Colonic mucosa (tissue), 4 donors: ENCODE measurements at regions not wholly inside any gene's neighbourhood (a gene's known extent, or its start where the extent isn't known, plus 50 kb on each side); places are given as distances from the start of the nearest gene placed in this dataset.
"Not testable (repeated sequence)": the region's sequence is repeated elsewhere in the genome, so short reads cannot be mapped to it uniquely, and the experiment has no call there.

Source experiments
- DNase-seq: peaks from one replicate; pipeline ENCODE4 v3.0.0-alpha.2; 2020
- H3K27ac ChIP-seq: fragments of 200-600 bp; one replicate; pipeline ENCODE4 v1.8.0; 2021
- H3K27me3 ChIP-seq: fragments of 200-600 bp; one replicate; pipeline ENCODE4 v1.8.0; 2021
- H3K36me3 ChIP-seq: fragments of 200-600 bp; one replicate; pipeline ENCODE4 v1.8.0; 2021
- H3K4me1 ChIP-seq: fragments of 200-600 bp; one replicate; pipeline ENCODE4 v1.8.0; 2021; ENCODE audit warnings: mild to moderate bottlenecking
- H3K4me3 ChIP-seq: fragments of 200-600 bp; one replicate; pipeline ENCODE4 v1.8.0; 2021
- H3K9ac ChIP-seq, 2 donors: one replicate each; pipeline ENCODE4 v1.7.0; 2013; ENCODE audit warnings: control low read depth in 2 of 2, low read depth in 2 of 2, low read length in 2 of 2
- H3K9me3 ChIP-seq: fragments of 200-600 bp; one replicate; pipeline ENCODE4 v1.8.0; 2021
- CTCF ChIP-seq: fragments of 200-600 bp; IDR thresholded peaks from one replicate; pipeline ENCODE4 v1.8.0; 2022; ENCODE audit warnings: antibody characterized with exemption, mild to moderate bottlenecking
- intact Hi-C: fragments of 100-400 bp; cut with DNase I; formaldehyde crosslinking; loops from one replicate; pipeline ENCODE4 v1.14.1; 2022
- donor health status: healthy.
- donor health status: DM: no; HTN: no; CAD: no.
- donor health status: DM: no; HTN: no; CAD: no.

GRCh38 chr1:45266151-45266801 lies 59.9 kb upstream of the ZSWIM5 start:
- DNase-seq: peak; percentile 75
- no peak for TF ChIP-seq CTCF
- intact Hi-C loops: no loop called here
- Histone ChIP-seq H3K9ac (peak overlapping the region in 1 of 2 donors; percentile 43), H3K9me3 (no peaks in the 10 kb centered on the region), H3K27me3 (no peaks in the 10 kb centered on the region), H3K27ac (peak overlapping the region; percentile 70), H3K4me3 (no peak overlapping the region), H3K36me3 (no peaks in the 10 kb centered on the region), H3K4me1 (peaks cover 10% of the 10 kb centered on the region)

- DNase-seq, H3K4me3 ChIP-seq, intact Hi-C loops, H3K9me3 ChIP-seq, H3K9ac ChIP-seq, H3K27ac ChIP-seq, H3K27me3 ChIP-seq, H3K36me3 ChIP-seq: not testable (repeated sequence)
- H3K4me1 ChIP-seq: peaks cover 10% of the 10 kb centered on the region
These were observed 58.4 kb upstream of the HPDL start for GRCh38 chr1:45268310-45268709.

- H3K4me3 ChIP-seq, H3K9me3 ChIP-seq, H3K9ac ChIP-seq, H3K27me3 ChIP-seq, H3K36me3 ChIP-seq, intact Hi-C loops, H3K4me1 ChIP-seq, H3K27ac ChIP-seq, DNase-seq: not testable (repeated sequence)
These were observed 54.4 kb upstream of the HPDL start for GRCh38 chr1:45272267-45272666.

GRCh38 chr1:45272913-45273371 lies 53.8 kb upstream of the HPDL start:
- Histone ChIP-seq H3K36me3 (no peaks in the 10 kb centered on the region), H3K4me1 (no peaks in the 10 kb centered on the region), H3K9me3 (no peaks in the 10 kb centered on the region), H3K27ac (no peak overlapping the region), H3K27me3 (no peaks in the 10 kb centered on the region), H3K9ac (no peak overlapping the region), H3K4me3 (no peak overlapping the region)
- no peak for DNase-seq
- intact Hi-C loops: no loop called here
- no peak for TF ChIP-seq CTCF

GRCh38 chr1:45275054-45275453 lies 51.6 kb upstream of the HPDL start:
- no peak overlapping the region for H3K27ac ChIP-seq
- H3K27me3 ChIP-seq: no peaks in the 10 kb centered on the region
- H3K4me3 ChIP-seq: no peak overlapping the region
- H3K4me1 ChIP-seq: no peaks in the 10 kb centered on the region
- no peak for TF ChIP-seq CTCF
- no peaks in the 10 kb centered on the region for H3K9me3 ChIP-seq
- intact Hi-C loops: no loop called here
- no peaks in the 10 kb centered on the region for H3K36me3 ChIP-seq
- peak overlapping the region in 1 of 2 donors; percentile 26 for H3K9ac ChIP-seq
- DNase-seq: no peak
